Non-pigmented ciliary epithelial cell (primary cell): ENCODE measurements at regions not wholly inside any gene's neighbourhood (a gene's known extent, or its start where the extent isn't known, plus 50 kb on each side); places are given as distances from the start of the nearest gene placed in this dataset.

Experiments used
- DNase-seq: peaks from one replicate; pipeline ENCODE4 v3.0.0-alpha.2; 2010; ENCODE audit warnings: low read depth

DNA sequence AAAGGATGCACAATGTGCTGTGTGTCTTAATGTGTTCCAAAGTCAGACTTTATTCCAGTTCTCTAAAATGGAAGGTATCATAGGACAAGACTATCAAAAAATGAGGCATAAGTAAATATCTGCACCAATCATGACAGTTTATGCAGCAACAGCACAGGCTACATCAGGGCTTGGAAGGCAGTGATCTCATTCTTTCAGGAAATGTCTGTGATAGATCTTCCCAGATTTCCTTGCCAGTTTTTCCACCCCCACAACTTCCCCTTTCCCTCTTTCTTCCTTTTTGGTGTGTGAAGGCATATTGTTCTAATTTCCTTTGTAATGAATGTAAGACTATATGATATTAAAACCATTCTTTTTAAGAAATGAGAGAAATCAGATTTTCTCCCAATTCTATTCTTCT, 326.7 kb downstream of the ATP23 start:
- DNase-seq, result no peak

DNA sequence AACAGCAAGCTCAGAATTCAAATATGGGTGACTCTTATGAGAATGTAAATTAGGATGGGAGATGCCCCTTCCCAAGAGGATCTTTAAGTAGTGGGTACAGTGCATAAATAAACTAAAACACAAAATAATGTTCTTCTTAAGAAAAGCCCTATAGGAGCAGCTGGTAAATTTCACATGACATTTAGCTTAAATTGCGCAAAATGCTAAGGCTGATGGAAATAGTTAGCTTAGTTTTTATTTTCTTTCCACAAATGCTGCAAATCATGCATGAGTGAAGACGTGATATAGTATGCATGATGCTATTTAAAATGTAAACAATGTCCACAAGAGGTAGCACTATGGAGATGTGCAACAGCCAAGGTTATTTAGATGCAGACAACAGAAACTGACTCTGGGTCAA, 328.1 kb downstream of the ATP23 start:
- DNase-seq, result no peak

DNA sequence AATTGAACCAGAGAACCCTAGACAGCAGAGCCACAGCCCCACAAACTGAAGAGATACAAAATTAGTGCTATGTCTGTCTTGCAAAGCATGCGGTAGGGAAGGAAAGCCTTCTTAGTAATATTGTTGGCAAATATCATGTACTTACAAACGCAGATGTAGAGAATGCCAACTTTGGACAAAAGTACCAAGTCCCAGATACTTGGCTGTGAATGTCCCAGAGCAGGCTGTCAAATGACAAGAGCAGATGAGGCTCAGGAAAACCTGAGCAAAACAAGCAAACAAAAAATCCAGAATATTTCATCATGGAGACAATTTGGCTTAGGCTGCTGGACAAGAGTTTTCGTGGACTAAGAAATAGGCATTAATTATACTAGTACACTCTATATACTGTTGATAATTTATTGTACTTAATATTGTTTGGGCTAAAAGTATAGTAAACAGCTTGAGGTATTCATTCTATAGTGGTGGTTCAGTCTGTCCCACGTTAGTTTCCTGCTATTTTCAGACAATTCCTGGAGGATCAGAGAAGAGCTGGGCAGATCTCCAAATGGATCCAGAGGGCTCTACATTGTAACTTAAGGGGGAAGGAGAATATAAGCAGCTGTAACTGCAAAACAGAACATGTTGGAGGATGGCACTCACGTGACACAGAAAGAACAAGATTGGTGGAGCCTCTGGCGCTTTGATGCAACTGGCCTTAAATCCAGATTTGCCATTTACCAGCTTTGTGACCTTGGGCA, 329.8 kb downstream of the ATP23 start:
- DNase-seq, result no peak

DNA sequence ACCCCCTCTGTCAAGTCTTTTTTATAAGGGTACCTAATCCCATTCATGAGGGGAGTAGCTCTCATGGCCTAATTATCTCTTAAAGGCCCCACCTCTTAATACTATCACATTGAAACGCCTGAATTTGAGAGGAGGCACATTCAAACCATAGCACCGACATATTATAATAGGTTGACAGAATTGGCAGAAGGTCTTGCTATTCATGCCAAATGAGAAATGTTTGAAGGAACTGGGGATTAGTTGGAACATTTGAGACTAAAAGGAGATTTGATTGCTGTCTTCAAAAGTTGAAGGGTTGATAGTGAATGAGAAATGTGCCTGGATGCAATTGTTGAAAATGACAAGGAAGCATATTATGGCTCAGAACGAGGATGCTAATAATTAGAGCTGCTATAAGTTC, 331.1 kb downstream of the ATP23 start:
- DNase-seq, result no peak

DNA sequence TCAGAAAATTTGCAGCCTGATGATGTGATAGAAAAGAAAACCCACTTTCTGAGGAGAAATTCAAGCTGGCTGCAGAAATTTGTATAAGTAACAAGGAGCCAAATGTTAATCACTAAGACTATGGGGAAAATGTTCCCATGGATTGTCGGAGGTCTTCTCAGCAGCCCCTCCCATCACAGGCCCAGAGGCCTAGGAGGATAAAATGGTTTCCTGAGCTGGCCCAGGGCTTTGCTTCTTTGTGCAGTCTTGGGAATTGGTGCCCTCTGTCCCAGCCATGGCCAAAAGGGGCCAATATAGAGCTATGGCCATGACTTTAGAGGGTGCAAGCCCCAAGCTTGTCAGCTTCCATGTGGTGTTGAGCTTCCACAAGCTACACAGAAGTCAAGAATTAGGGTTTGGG, 335.9 kb downstream of the ATP23 start:
- no peak for DNase-seq

DNA sequence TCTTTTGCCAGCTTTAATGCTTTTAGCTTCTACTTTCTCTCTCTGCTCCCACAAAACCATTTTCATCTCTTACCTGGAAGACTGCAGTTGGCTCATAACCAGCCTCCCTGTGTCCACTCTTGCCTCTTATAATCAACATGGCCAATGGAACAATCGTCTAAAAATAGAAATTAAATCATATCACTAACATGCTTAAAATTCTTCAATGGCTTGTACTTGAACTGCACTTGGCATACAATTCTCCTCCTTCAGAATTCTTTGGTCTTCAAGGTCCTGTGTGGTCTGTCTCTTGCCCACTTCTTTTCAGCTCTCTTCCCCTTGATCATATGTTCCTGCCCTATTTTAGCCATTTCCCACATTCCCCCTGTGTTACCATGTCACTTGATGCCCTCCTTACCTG, 342.2 kb downstream of the ATP23 start:
- no peak for DNase-seq

DNA sequence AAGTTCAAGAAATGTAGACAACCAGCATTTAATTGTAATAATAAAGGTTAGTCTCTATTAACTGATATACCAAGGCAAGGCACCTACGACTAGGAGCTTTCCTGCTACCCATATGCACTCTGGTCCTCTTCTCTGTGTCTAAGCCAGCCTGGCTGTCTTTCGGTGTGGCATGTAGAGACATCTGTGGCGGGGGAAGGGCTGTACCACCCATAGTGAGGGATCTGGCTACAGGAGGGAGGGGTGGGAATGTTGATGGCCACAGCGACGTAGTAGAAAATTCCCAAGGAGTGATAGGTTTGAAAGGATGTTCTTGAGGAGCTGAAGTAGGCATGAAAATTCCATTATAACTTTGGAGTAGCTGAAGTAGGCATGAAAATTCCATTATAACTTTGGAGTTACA, 344.2 kb downstream of the ATP23 start:
- no peak for DNase-seq

DNA sequence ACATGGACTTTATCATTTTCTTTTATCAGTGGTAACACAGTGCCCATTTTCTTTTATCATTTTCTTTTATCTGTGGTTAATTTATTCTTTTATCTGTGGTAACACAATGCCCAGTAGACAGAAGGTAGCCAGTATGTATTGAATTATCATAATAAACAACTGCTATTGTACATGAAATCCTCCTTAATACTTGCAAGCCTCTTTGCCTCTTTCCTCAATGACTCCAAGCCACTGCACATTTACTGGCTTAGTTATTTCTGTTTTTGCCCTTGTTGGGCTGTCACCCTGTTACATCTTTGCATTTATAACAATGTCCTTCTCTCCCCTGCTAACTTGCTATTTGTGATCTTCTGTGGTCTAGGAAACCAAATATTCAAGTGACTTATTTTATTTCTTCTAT, 345.0 kb downstream of the ATP23 start:
- no peak for DNase-seq

DNA sequence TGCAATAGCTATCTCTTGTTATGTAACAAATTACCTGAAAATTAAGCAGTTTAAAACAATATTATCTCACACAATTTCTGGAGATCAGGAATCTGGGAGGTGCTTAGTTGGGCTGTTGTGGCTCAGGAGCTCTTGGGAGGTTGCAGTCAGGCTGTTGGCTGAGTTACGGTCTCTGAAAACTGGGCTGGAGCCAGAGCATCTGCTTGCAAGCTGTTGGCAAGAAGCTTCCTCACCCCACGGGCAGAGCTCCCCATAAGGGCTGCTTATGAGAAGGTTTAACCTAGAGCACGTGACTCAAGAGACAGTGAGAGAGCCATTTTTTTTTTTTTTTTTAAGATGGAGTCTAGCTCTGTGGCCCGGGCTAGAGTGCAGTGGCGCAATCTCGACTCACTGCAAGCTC, 346.8 kb downstream of the ATP23 start:
- no peak for DNase-seq

DNA sequence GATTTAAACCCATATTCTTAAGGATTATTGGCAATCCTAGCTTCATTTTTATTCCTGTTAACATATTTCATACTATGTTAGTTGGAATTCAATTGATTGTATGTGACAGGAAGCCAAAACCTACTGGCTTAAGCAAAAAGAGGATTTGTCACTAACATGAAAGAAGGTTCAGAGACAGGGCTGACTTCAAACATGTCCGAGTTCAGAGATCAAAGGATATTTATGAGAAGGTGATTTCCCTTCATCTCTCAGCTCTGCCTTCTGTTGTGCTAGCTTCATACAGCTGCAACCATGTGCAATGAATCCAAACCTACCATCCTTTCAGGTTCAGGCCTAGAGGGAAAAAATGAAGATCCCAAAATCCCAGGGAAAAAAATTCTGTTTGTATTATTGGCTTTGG, 349.7 kb downstream of the ATP23 start:
- no peak for DNase-seq

DNA sequence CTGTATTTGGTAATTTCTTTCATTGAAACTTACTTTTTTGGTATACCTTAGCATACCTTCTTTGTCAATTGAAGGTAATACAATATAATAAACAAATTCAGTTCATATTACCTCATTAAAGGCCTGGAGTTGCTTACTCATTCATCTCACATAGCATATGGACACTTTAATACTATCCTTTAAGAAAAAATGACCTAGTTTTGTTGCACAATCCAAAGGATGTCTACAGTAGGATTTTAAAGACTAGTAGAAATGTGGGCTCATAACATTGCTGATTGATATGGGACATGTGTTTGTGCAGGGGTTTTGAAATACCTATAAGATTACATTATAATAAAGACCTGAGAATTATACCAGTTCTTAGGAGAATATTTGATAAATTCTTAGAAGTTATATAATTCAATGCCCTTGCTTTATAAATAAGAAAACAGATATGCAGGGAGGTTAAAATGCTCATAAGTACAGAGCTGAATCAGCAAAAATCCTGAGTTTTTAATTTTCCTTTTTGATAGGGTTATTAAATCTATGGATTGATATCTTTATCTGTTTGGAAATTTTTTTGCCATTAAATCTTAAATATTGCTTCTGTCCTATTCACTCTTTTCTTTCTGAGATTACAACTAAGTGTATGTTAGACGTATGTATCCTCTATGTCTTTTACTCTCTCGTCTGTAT, 352.1 kb downstream of the ATP23 start:
- DNase-seq, result no peak

DNA sequence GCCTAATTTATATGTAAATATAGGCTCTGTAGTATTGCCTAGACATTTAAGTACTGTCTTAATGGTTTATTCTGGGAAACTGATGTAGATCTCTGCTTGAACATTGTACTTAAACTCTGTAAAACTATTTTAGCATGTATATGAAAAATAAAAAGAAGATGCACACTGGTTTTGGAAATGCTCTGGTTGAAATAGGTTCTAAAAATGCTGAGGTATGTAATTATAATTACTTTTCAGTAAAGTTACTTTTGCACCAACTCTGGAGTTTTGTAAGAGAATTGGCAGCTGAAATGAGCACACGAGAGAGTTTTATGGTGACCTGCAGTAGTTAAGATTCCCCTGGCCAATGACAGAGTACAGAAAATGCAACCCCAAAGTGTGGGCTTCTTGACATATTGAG, 353.9 kb downstream of the ATP23 start:
- DNase-seq, result no peak

DNA sequence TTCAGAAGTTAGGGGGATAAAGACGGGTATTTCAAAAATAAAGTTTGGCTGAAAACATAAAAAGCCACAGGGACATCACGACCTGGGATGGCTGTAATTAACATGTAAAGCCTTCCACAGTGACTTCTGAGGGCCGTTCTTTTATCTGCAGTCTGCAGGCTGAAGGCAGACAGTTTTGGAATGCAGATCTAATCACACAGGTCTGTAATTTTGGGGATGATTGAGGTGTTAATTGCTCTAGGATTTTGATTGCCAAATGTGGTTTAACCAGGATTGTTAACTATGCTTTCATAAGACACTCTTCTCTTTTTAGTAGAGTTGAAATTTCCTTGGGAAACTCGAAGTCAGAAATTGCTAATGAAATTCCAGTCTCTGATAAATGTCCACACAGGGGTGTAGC, 355.5 kb downstream of the ATP23 start:
- DNase-seq, result no peak

DNA sequence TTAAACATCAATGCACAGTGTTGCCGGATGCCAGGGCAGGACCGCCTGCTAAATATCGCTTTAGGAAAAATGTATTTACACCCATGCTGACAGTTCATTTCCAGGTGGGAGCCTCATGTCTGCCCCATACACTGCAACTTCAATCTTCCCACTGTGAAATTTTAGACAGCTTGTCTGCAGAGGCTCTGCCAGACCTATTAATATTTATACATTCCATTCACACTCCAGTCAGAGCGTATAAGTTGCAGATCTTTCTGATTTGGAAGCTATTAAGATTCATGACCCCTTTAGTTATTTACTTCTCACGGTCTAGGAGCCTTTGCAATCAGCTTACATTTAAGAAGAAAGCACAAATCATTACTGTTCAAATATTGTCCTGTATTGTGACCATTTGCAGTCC, 357.4 kb downstream of the ATP23 start:
- DNase-seq, result no peak

DNA sequence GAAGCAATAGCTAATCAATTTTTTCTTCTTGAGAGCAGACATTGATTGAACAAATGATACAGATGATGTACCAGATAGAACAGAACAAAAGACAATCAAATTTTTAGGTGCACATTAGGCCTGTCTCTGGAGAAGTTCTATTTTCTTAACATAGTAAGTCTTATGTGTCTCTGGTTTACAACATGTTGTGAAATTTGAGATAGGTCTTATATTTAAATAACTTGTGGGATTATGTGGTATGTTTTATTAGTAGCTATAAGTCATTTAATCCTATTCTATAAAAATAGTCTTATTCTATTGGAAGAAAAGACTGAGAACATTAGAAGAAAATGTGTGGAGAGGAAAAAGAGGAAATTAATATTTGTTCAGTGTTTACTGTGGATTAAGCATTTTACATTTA, 358.0 kb downstream of the ATP23 start:
- DNase-seq, result no peak

DNA sequence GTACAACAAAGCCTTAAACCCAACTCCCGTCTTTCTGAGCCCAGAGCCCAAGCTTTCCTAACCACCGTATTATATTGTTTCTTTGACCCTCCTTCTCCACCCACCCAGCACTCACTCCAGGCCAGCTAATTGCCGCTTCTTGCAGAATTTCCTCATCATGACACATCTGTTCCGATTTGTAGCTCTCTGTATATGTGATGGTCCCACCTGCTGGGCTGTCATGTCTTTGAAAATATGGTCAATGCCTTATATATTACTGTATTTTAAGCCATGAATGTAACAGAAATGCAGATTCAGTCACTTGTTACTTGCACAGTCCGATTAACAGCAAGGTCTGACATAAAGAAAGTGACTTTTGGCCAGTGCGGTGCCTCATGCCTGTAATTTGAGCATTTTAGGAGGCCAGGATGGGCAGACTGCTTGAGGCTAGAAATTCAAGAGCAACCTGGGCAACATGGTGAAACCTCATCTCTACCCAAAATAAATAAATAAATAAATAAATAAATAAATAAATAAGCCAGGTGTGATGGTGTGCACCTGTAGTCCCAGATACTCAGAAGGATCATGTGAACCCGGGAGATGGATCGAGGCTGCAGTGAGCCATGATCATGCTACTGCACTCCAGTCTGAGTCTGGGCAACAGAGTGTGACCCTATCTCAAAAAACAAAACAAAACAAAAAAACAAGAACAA, 359.8 kb downstream of the ATP23 start:
- DNase-seq, result no peak

DNA sequence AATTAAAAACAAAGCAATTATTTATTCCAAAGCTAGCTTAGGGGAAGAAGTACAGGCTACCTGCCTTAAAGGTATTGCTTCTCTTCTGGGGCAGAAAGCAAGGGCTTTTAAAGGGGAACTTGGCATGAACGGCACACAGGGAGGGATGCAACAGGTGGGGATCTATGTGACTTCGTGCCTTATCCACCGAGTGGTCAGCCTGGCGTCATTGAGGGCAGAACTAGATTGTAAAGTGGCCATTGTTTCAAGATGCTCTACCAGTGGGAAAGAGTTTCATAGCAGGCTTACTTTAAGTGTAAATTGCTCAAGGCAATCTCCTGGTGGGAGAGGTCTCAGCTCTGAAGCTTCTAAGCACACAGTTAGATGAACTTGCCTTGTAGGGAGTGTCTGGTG, 360.4 kb downstream of the ATP23 start:
- no peak for DNase-seq

DNA sequence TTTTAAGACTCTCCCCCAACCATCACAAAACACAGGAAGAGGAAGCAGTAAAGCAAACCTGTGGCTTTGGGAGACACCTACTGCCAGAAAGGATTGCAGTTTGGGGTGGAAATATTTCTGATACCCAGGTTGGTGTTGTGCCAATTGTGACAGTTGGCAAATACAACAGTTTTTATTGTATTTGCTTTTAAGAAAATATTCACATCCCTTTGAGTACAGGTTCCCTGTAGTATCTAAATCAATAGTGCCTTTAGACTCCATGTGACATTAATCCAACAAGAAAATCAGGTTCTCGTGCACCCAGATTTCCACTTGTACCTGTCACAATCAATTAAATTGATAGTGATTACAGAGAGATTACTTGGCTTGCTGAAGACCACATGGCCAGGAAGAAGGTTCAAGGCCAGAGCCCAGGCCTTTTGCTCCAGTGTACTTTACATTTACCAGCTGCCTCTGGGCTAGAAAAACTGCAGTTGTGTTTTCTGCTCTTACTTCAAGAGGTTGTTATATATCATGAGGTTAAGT, 361.2 kb downstream of the ATP23 start:
- no peak for DNase-seq

DNA sequence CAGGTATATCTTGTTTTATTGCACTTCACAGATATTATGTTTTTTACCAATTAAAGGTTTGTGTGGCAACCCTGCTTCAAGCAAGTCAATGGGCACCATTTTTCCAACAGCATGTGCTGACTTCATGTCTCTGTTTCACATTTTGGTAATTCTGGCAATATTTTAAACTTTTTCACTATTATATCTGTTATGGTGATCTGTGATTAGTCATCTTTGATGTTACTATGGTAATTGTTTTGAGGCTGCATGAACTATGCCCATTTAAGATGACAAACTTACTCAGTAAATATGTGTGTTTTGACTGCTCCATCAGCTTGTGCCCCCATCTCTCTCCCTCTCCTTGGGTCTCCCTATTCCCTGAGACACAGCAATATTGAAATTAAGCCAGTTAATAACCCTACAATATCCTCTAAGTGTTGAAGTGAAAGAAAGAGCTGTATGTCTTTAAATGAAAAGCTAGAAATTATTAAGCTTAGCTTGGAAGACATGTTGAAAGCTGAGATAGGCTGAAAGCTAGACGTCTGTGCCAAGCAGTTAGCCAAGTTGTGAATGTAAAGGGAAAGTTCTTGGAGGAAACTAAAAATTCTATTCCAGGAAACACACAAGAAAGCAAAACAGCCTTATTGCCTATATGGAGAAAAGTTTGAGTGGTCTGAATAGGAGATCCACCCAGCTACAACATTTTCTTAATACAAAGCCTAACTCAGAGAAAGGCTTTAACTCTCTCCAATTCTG, 365.1 kb downstream of the ATP23 start:
- no peak for DNase-seq

DNA sequence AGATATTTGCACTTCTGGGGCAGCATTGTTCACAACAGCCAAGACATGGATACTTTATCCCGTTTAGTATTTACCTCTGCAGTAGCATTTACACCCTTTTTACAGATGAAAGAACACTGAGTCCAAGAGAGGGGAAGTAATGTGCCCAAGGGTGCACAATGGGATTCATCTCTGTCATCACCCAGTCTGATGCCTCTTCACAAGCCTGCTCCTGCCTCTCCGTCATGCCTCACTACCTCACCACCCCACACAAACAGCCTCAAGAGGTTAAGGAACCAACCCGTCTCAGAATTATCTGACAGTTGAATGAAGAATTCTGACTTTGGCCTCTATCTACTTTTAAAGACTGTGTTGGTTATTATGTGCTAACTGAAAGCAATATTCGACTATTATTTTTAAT, 368.4 kb downstream of the ATP23 start:
- DNase-seq, result no peak

DNA sequence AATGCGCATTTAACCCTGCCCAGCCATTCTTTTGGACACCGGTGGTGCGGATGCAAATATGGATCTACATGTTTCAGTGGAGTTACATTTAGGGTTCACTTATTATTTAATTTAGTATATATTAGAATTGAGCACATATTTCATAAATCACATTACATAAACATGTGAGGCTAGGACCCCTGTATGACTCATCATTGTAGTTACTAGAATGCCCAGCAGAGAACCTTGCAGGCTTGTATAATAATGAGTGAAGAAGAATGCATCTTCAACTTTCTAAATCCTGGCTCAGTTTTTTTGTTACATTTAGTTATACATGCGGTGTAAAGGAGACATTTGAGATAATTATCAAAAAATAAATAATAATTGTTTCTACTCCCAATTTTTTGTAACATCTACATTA, 369.0 kb downstream of the ATP23 start:
- DNase-seq, result peak; percentile 74

DNA sequence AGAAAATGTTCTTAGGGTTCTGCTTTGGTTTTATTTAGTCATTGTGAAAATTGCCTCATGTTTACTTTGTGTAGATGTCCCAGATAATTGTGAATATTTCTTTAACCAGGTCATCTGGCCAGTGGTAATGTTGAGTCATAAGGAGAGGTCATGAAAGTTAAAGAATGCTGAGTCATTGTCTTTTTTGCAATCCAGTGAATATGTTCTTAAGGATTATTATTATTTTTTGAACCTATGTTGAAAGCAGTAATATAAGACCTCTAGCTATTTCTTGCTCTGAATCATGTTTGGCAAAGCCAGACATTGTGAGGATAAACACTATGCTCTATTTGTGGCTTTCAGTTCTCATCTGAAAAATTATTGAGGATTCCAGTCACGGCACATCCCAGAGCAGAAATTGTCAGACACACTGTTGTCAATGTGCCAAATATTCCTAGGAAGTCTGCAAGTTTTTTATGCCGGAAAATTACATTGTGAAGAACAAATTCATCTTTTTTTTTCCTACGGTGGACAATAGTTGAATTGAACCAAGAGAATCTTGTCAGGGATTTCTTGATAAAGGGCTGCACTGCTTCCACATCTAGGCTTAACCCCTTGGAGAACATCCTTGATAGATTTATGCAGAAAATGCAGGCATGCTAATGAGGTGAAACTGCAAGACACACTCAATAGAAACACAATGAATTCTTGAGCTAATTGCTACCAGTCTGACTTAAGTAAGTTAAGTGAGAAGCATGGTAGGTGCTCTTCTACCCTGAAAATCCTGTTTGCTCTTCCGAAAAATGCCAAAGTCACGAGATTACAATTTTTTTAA, 369.6 kb downstream of the ATP23 start:
- DNase-seq, result peak; percentile 98
